ENCODE measurements at regions not wholly inside any gene's neighbourhood (a gene's known extent, or its start where the extent isn't known, plus 50 kb on each side); places are given as distances from the start of the nearest gene placed in this dataset.

GRCh38 chr7:33799766-33800165 is 105.6 kb upstream of the BMPER start:
- Histone ChIP-seq H3K4me3 (ENCODE audit: low read depth, low read length) (no peak overlapping the region), H3K9me3 (ENCODE audit: control insufficient read depth, insufficient read depth, low read length) (no peaks in the 10 kb centered on the region), H3K27me3 (ENCODE audit: control insufficient read depth, insufficient read depth, low read length) (no peaks in the 10 kb centered on the region), H3K4me1 (ENCODE audit: control insufficient read depth, insufficient read depth, low read length) (no peaks in the 10 kb centered on the region), H3K36me3 (ENCODE audit: control insufficient read depth, insufficient read depth, low read length) (no peaks in the 10 kb centered on the region), H3K9ac (ENCODE audit: low read depth, low read length) (no peak overlapping the region), H3K27ac (ENCODE audit: low read depth, low read length) (no peak overlapping the region)

DNA sequence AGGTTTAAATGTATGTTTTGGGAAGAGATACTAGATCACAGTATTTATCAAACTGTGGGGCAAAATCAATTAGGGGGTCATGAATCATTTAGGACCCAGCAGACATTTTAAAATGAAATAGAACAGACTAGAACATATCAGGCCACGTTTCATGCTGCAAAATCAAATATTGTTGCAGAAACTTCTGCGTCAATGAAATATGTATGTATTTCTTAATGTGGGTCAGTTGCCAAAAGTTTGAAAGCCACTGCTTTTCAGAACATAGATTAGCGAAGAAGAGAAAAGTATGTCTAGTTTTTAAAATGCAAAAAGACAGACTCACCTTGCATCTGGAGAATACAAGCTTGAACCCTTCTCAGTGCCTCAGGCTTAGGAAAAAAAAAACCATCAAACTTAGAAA is 102.7 kb upstream of the BMPER start:
- H3K9me3 ChIP-seq (ENCODE audit: control insufficient read depth, insufficient read depth, low read length), result no peaks in the 10 kb centered on the region
- H3K36me3 ChIP-seq (ENCODE audit: control insufficient read depth, insufficient read depth, low read length), result no peaks in the 10 kb centered on the region
- H3K4me3 ChIP-seq (ENCODE audit: low read depth, low read length), result no peak overlapping the region
- no peaks in the 10 kb centered on the region for H3K27me3 ChIP-seq (ENCODE audit: control insufficient read depth, insufficient read depth, low read length)
- H3K27ac ChIP-seq (ENCODE audit: low read depth, low read length), result no peak overlapping the region
- no peak overlapping the region for H3K9ac ChIP-seq (ENCODE audit: low read depth, low read length)
- H3K4me1 ChIP-seq (ENCODE audit: control insufficient read depth, insufficient read depth, low read length), result no peaks in the 10 kb centered on the region

DNA sequence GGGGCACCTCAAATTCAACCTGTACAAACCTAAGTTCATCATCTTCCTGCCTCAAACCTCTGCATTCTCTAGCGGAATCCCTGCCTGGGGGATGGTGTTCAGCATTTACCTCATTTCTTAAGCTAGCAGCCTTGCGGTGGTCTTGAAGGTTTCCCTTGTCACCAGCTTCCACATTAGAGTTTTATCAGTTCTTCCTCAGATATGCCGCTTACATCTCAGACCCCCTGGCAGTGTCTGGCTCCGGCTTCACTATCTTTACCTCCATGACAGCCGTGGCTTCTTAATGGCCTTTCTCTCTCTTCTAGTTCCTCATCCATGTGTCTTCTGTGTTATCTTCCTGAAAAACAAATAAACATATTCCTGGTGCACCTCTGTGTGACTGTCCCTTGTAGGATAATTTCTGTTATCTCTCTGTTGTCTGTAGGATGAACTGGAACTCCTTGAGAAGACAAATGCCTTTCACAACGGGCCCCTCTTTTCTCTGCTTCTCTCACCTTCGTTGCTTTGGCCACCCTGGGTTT is 101.1 kb upstream of the BMPER start:
- Histone ChIP-seq H3K4me3 (ENCODE audit: low read depth, low read length) (no peak overlapping the region), H3K36me3 (ENCODE audit: control insufficient read depth, insufficient read depth, low read length) (no peaks in the 10 kb centered on the region), H3K27ac (ENCODE audit: low read depth, low read length) (no peak overlapping the region), H3K9ac (ENCODE audit: low read depth, low read length) (no peak overlapping the region), H3K4me1 (ENCODE audit: control insufficient read depth, insufficient read depth, low read length) (0 out of 2 replicates have a peak, but pooled peaks cover 5% of the 10 kb centered on the region), H3K27me3 (ENCODE audit: control insufficient read depth, insufficient read depth, low read length) (no peaks in the 10 kb centered on the region), H3K9me3 (ENCODE audit: control insufficient read depth, insufficient read depth, low read length) (no peaks in the 10 kb centered on the region)

DNA sequence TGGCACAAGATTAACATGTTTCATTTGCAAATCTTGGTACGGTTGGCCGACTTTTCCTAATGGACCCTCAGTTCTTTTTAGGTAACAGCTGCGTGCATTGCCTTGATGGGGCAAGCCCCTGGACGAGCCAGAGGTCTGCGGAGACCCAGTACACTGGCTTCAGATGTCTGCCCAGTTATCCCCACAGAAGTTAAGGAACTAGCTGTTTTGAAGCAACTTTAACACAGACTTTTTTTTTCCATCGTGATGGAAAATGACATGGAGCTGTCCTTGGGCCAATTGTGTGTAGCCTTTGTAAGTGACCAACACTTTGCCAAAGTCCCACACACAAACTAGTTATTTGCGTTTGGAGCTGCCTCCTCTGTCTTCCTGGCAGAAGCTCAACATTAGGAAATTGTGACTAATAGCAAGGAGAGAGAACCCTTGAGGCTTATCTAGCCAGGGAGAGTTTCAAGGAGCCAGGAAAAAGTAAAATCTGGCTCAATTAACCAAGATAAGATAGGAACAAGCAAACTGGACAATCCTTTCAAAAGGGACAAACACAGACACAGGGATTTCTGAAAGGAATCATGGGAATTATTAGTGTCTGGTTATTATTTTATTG is 99.6 kb upstream of the BMPER start:
- no peak overlapping the region for H3K27ac ChIP-seq (ENCODE audit: low read depth, low read length)
- no peaks in the 10 kb centered on the region for H3K36me3 ChIP-seq (ENCODE audit: control insufficient read depth, insufficient read depth, low read length)
- H3K9ac ChIP-seq (ENCODE audit: low read depth, low read length), result no peak overlapping the region
- H3K4me3 ChIP-seq (ENCODE audit: low read depth, low read length), result no peak overlapping the region
- H3K4me1 ChIP-seq (ENCODE audit: control insufficient read depth, insufficient read depth, low read length), result 0 out of 2 replicates have a peak, but pooled peaks cover 5% of the 10 kb centered on the region
- H3K9me3 ChIP-seq (ENCODE audit: control insufficient read depth, insufficient read depth, low read length), result no peaks in the 10 kb centered on the region
- H3K27me3 ChIP-seq (ENCODE audit: control insufficient read depth, insufficient read depth, low read length), result no peaks in the 10 kb centered on the region

DNA sequence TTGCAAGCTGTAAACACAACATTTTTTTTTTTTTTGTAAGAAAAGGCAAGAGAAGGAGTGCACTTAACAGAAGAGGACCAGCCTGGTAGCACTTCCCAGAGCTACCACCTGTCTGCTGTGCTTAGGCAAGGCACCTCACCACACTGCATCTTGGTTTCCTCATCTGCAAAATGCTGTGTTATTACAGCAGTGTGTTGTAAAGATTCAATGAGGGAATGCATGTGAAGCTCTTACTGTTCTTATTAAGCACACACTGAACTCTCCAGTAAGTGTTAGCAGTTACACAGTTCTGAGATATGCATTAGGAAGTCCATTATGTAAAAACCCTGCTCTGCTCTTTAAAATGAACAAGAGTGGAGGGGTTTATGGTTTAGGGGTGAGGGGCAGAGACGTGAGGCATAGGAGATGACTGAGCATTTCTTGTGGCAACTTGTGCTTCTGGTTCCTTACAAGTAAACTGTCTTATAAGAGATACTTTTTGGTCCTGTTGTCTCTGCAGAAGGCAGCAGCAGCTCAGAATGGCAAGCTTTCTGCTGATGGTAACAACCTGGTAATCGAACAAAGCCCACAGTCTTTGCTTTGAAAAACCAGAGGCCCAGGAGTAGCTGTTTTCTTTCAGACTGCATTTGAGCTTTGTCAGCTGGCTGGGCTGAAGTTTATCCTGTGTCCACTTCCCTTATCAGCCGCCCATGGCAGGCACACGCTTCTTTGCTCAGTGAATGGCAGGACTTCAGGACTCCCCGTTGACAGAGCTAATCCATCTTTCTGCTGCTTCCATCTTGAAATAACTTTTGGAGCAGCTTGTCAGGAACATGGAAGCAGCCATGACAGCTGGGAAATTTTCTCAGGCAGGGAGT is 98.8 kb upstream of the BMPER start:
- Histone ChIP-seq H3K36me3 (ENCODE audit: control insufficient read depth, insufficient read depth, low read length) (no peaks in the 10 kb centered on the region), H3K4me3 (ENCODE audit: low read depth, low read length) (no peak overlapping the region), H3K9ac (ENCODE audit: low read depth, low read length) (no peak overlapping the region), H3K4me1 (ENCODE audit: control insufficient read depth, insufficient read depth, low read length) (0 out of 2 replicates have a peak, but pooled peaks cover 5% of the 10 kb centered on the region), H3K27me3 (ENCODE audit: control insufficient read depth, insufficient read depth, low read length) (no peaks in the 10 kb centered on the region), H3K9me3 (ENCODE audit: control insufficient read depth, insufficient read depth, low read length) (no peaks in the 10 kb centered on the region), H3K27ac (ENCODE audit: low read depth, low read length) (peak overlapping the region; percentile 40)

DNA sequence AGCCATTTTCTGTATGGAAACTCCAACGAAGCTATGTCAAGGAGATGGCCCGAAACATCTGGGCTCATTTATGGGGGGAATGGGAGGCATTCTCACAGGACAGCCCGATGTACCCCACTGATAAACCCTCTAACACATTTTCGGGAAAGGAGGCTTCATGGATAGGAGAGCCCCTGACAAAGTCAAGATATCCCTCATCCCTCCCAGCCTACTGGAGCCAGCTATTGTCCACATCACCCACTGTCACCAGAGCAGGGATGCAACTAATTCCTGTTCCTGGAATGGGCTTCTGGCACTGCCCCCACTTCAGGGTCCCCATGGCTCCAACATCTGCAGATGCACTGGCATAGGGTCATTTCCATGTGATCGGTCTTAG is 98.2 kb upstream of the BMPER start:
- H3K9ac ChIP-seq (ENCODE audit: low read depth, low read length), result no peak overlapping the region
- H3K9me3 ChIP-seq (ENCODE audit: control insufficient read depth, insufficient read depth, low read length), result no peaks in the 10 kb centered on the region
- H3K27ac ChIP-seq (ENCODE audit: low read depth, low read length), result no peak overlapping the region
- H3K4me3 ChIP-seq (ENCODE audit: low read depth, low read length), result no peak overlapping the region
- H3K27me3 ChIP-seq (ENCODE audit: control insufficient read depth, insufficient read depth, low read length), result no peaks in the 10 kb centered on the region
- 0 out of 2 replicates have a peak, but pooled peaks cover 5% of the 10 kb centered on the region for H3K4me1 ChIP-seq (ENCODE audit: control insufficient read depth, insufficient read depth, low read length)
- no peaks in the 10 kb centered on the region for H3K36me3 ChIP-seq (ENCODE audit: control insufficient read depth, insufficient read depth, low read length)

DNA sequence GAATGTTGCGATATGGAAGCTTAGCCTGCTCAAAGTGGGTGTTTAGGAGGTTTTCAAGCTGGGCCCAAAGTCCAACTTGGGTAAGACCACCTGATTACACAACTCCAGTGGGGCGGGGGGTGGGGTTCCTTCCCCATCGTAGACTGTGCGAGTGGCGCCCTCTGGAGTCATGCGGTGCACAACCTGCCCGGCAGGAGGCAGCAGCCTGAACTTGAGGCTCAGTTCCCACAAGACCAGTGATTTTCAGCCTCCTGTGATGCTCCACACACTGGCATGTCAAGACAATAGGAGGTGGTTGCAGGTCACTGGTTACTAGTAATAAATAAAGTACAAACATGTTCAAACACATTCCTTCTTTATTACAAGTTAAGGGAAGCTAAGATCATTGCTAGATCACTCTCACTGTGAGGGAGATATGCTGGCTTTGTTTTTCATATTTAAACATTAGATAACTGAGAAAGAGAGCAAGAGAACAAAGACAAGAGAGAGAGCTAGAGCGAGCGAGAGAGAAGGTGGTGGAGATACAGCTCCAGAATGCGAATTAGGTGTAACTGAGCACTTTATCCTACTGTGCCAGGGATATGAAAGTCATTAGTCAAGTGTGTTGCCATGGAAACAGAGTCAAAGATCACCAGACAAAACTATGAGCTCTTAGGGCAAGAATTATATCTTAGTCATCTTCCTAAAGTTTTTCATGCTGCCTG is 97.4 kb upstream of the BMPER start:
- no peak overlapping the region for H3K4me3 ChIP-seq (ENCODE audit: low read depth, low read length)
- H3K9me3 ChIP-seq (ENCODE audit: control insufficient read depth, insufficient read depth, low read length), result no peaks in the 10 kb centered on the region
- no peak overlapping the region for H3K9ac ChIP-seq (ENCODE audit: low read depth, low read length)
- no peaks in the 10 kb centered on the region for H3K27me3 ChIP-seq (ENCODE audit: control insufficient read depth, insufficient read depth, low read length)
- H3K36me3 ChIP-seq (ENCODE audit: control insufficient read depth, insufficient read depth, low read length), result no peaks in the 10 kb centered on the region
- H3K27ac ChIP-seq (ENCODE audit: low read depth, low read length), result peak overlapping the region; percentile 21
- 0 out of 2 replicates have a peak, but pooled peaks cover 5% of the 10 kb centered on the region for H3K4me1 ChIP-seq (ENCODE audit: control insufficient read depth, insufficient read depth, low read length)

GRCh38 chr7:33809228-33809627 is 96.1 kb upstream of the BMPER start:
- Histone ChIP-seq H3K27ac (ENCODE audit: low read depth, low read length) (no peak overlapping the region), H3K4me3 (ENCODE audit: low read depth, low read length) (no peak overlapping the region), H3K9ac (ENCODE audit: low read depth, low read length) (no peak overlapping the region), H3K4me1 (ENCODE audit: control insufficient read depth, insufficient read depth, low read length) (0 out of 2 replicates have a peak, but pooled peaks cover 5% of the 10 kb centered on the region), H3K9me3 (ENCODE audit: control insufficient read depth, insufficient read depth, low read length) (no peaks in the 10 kb centered on the region), H3K27me3 (ENCODE audit: control insufficient read depth, insufficient read depth, low read length) (no peaks in the 10 kb centered on the region), H3K36me3 (ENCODE audit: control insufficient read depth, insufficient read depth, low read length) (no peaks in the 10 kb centered on the region)

DNA sequence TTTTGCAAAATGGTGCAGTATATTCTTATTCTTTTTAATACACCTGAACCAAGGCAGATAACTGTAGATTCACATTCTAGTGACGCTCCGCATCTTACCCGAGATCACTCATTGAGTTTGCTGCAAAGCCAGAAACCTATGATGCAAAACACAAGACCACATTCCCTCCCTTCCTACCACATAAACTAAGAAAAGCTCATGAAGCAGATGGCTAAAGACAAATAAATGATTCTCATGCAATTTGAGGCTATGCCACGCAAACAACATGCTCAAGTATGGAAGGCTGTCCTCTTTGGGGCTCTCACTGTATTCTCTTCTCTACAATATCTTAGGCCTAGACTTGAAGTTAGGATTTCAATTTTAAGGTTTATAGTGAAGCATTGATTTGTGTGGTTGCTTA is 95.0 kb upstream of the BMPER start:
- no peak overlapping the region for H3K4me3 ChIP-seq (ENCODE audit: low read depth, low read length)
- no peaks in the 10 kb centered on the region for H3K27me3 ChIP-seq (ENCODE audit: control insufficient read depth, insufficient read depth, low read length)
- no peaks in the 10 kb centered on the region for H3K9me3 ChIP-seq (ENCODE audit: control insufficient read depth, insufficient read depth, low read length)
- no peak overlapping the region for H3K9ac ChIP-seq (ENCODE audit: low read depth, low read length)
- no peak overlapping the region for H3K27ac ChIP-seq (ENCODE audit: low read depth, low read length)
- H3K4me1 ChIP-seq (ENCODE audit: control insufficient read depth, insufficient read depth, low read length), result 0 out of 2 replicates have a peak, but pooled peaks cover 5% of the 10 kb centered on the region
- H3K36me3 ChIP-seq (ENCODE audit: control insufficient read depth, insufficient read depth, low read length), result no peaks in the 10 kb centered on the region

DNA sequence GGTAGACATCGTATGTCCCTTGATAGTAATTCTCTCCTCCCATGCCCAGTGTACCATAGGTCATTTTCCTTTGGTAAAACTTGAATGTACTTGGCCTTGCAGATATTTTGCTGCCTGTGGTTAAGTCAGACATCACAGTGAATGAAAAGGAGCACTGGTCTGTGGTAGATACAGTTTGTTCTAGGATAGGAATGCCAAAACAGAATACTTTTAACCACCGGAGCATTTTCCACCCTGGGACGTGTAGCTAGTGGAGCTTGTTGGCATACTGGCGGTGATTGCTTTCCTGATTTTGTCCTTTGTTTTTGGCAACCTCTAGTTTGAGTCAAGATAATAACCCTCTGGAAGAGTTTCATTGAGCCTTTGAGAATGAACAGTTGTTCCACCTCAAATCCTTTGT is 92.0 kb upstream of the BMPER start:
- Histone ChIP-seq H3K9ac (ENCODE audit: low read depth, low read length) (no peak overlapping the region), H3K27me3 (ENCODE audit: control insufficient read depth, insufficient read depth, low read length) (no peaks in the 10 kb centered on the region), H3K36me3 (ENCODE audit: control insufficient read depth, insufficient read depth, low read length) (no peaks in the 10 kb centered on the region), H3K4me3 (ENCODE audit: low read depth, low read length) (no peak overlapping the region), H3K27ac (ENCODE audit: low read depth, low read length) (no peak overlapping the region), H3K9me3 (ENCODE audit: control insufficient read depth, insufficient read depth, low read length) (no peaks in the 10 kb centered on the region), H3K4me1 (ENCODE audit: control insufficient read depth, insufficient read depth, low read length) (0 out of 2 replicates have a peak, but pooled peaks cover under 1% of the 10 kb centered on the region)

Measured in HUES48 (cell line).